ENCODE measurements at regions not wholly inside any gene's neighbourhood (a gene's known extent, or its start where the extent isn't known, plus 50 kb on each side); places are given as distances from the start of the nearest gene placed in this dataset.

DNA sequence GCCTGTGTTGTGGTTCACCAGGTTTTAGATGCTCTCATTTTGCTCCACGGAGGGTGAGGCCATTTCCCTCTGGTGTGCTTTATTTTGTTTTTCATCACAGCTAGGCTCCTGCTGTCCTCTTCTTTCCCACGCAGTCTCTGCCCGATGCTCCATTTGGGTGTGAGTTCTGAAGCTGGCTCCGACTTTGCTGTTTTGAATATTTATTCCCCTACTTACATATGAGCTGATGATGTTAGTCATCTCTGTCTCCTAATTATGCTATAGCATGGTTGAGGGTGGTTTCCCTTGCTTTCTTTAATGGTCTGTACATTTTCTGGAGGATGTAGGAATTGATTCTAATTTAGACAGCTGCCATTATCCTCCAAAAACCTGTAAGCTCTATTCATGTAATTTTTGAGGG lies 168.1 kb upstream of the MYRIP start:
- TF ChIP-seq, protein P1, sequence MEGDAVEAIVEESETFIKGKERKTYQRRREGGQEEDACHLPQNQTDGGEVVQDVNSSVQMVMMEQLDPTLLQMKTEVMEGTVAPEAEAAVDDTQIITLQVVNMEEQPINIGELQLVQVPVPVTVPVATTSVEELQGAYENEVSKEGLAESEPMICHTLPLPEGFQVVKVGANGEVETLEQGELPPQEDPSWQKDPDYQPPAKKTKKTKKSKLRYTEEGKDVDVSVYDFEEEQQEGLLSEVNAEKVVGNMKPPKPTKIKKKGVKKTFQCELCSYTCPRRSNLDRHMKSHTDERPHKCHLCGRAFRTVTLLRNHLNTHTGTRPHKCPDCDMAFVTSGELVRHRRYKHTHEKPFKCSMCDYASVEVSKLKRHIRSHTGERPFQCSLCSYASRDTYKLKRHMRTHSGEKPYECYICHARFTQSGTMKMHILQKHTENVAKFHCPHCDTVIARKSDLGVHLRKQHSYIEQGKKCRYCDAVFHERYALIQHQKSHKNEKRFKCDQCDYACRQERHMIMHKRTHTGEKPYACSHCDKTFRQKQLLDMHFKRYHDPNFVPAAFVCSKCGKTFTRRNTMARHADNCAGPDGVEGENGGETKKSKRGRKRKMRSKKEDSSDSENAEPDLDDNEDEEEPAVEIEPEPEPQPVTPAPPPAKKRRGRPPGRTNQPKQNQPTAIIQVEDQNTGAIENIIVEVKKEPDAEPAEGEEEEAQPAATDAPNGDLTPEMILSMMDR (IDR thresholded peaks at IDR 0.05; ENCODE audit: low read length), result no peak
- TF ChIP-seq EZH2 (IDR thresholded peaks at IDR 0.05; ENCODE audit: borderline replicate concordance, low read length), result no peak

All from OCI-LY1 (cell line).